Endodermal cell (in vitro differentiated cells): ENCODE measurements at regions not wholly inside any gene's neighbourhood (a gene's known extent, or its start where the extent isn't known, plus 50 kb on each side); places are given as distances from the start of the nearest gene placed in this dataset.

Experiments
- DNase-seq: peaks from one replicate; pipeline ENCODE4 v3.0.0-alpha.2; 2017
- H3K27ac ChIP-seq: 2 replicates; pipeline ENCODE4 v1.5.1; 2013; ENCODE audit warnings: mild to moderate bottlenecking, low read depth, low read length, moderate library complexity
- H3K27me3 ChIP-seq: 2 replicates; pipeline ENCODE4 v1.6.1; 2013; ENCODE audit warnings: mild to moderate bottlenecking, low read length, moderate library complexity; ENCODE audit not compliant: insufficient read depth, control insufficient read depth, poor library complexity, severe bottlenecking
- H3K36me3 ChIP-seq: 2 replicates; pipeline ENCODE4 v1.7.0; 2013; ENCODE audit warnings: mild to moderate bottlenecking, low read length, moderate library complexity; ENCODE audit not compliant: control insufficient read depth, insufficient read depth
- H3K4me1 ChIP-seq: one replicate; pipeline ENCODE4 v1.7.0; 2013; ENCODE audit warnings: low read length; ENCODE audit not compliant: control insufficient read depth, insufficient read depth
- H3K4me3 ChIP-seq: 2 replicates; pipeline ENCODE4 v1.5.1; 2013; ENCODE audit warnings: mild to moderate bottlenecking, low read length, moderate library complexity
- H3K9ac ChIP-seq: 2 replicates; pipeline ENCODE4 v1.6.1; 2013; ENCODE audit warnings: mild to moderate bottlenecking, low read length, moderate library complexity; ENCODE audit not compliant: poor library complexity, severe bottlenecking; ENCODE audit errors: extremely low read depth
- H3K9me3 ChIP-seq: 2 replicates; pipeline ENCODE4 v1.6.1; 2013; ENCODE audit warnings: mild to moderate bottlenecking, low read length, moderate library complexity; ENCODE audit not compliant: control insufficient read depth
- H3K27ac Mint-ChIP-seq: 2 replicates; pipeline ENCODE4 v1.8.0; 2020; ENCODE audit warnings: mixed read lengths
- H3K27me3 Mint-ChIP-seq: 2 replicates; pipeline ENCODE4 v1.8.0; 2021; ENCODE audit warnings: mild to moderate bottlenecking, mixed read lengths; ENCODE audit not compliant: insufficient read depth
- H3K36me3 Mint-ChIP-seq: 2 replicates; pipeline ENCODE4 v1.8.0; 2020; ENCODE audit warnings: low read depth, mixed read lengths
- H3K4me1 Mint-ChIP-seq: 2 replicates; pipeline ENCODE4 v1.8.0; 2020; ENCODE audit warnings: mixed read lengths
- H3K4me3 Mint-ChIP-seq: 2 replicates; pipeline ENCODE4 v1.8.0; 2020; ENCODE audit warnings: mild to moderate bottlenecking, moderate library complexity, mixed read lengths
- H3K9me3 Mint-ChIP-seq: 2 replicates; pipeline ENCODE4 v1.8.0; 2020; ENCODE audit warnings: mild to moderate bottlenecking, mixed read lengths
- CTCF ChIP-seq: fragments of 200-600 bp; sonication (generic); conservative IDR thresholded peaks from 2 replicates; pipeline ENCODE4 v1.5.0; 2021; ENCODE audit warnings: antibody characterized with exemption, mild to moderate bottlenecking
- WGBS, 2 experiments: methylation state at CpG; one replicate each; pipeline versions ENCODE4 v1.1.5 to v1.1.7; 2013; ENCODE audit warnings: missing lambda C conversion rate in 2 of 2, mixed read lengths in 1 of 2; ENCODE audit not compliant: insufficient coverage in 1 of 2, insufficient read length in 1 of 2; 5-methylcytosine and 5-hydroxymethylcytosine counted together

GRCh38 chr7:130932667-130933432 lies 198.8 kb upstream of the KLF14 start:
- Mint-ChIP-seq H3K27me3 (no peaks in the 10 kb centered on the region), H3K4me1 (no peaks in the 10 kb centered on the region), H3K9me3 (no peaks in the 10 kb centered on the region), H3K4me3 (no peak overlapping the region), H3K27ac (no peak overlapping the region), H3K36me3 (no peaks in the 10 kb centered on the region)
- TF ChIP-seq CTCF: no peak
- DNase-seq: no peak
- H3K4me1 ChIP-seq: no peaks in the 10 kb centered on the region
- no peak overlapping the region for H3K9ac ChIP-seq
- H3K4me3 ChIP-seq: no peak overlapping the region
- H3K36me3 ChIP-seq: no peaks in the 10 kb centered on the region
- H3K27me3 ChIP-seq: no peaks in the 10 kb centered on the region
- H3K9me3 ChIP-seq: no peaks in the 10 kb centered on the region
- WGBS, 2 experiments: 86% methylated on average over 8 to 11 of the region's 11 CpGs
- no peak overlapping the region for H3K27ac ChIP-seq

GRCh38 chr7:130933919-130934318 lies 199.9 kb upstream of the KLF14 start:
- Histone ChIP-seq H3K4me1 (no peaks in the 10 kb centered on the region), H3K4me3 (no peak overlapping the region), H3K27me3 (no peaks in the 10 kb centered on the region), H3K27ac (no peak overlapping the region), H3K9ac (no peak overlapping the region), H3K9me3 (no peaks in the 10 kb centered on the region), H3K36me3 (no peaks in the 10 kb centered on the region)
- TF ChIP-seq CTCF: no peak
- 96% methylated on average over 4 of the region's 4 CpGs; no CpG with 5 or more reads in 1 of the 2 experiments for WGBS, 2 experiments
- H3K36me3 Mint-ChIP-seq: no peaks in the 10 kb centered on the region
- H3K4me1 Mint-ChIP-seq: no peaks in the 10 kb centered on the region
- no peaks in the 10 kb centered on the region for H3K9me3 Mint-ChIP-seq
- no peak for DNase-seq
- no peaks in the 10 kb centered on the region for H3K27me3 Mint-ChIP-seq
- no peak overlapping the region for H3K4me3 Mint-ChIP-seq
- H3K27ac Mint-ChIP-seq: no peak overlapping the region

- Histone ChIP-seq H3K9me3 (no peaks in the 10 kb centered on the region), H3K36me3 (no peaks in the 10 kb centered on the region), H3K9ac (no peak overlapping the region), H3K27me3 (no peaks in the 10 kb centered on the region), H3K4me3 (no peak overlapping the region), H3K4me1 (no peaks in the 10 kb centered on the region), H3K27ac (no peak overlapping the region)
- no peak overlapping the region for H3K4me3 Mint-ChIP-seq
- no peak overlapping the region for H3K27ac Mint-ChIP-seq
- H3K9me3 Mint-ChIP-seq: no peaks in the 10 kb centered on the region
- H3K4me1 Mint-ChIP-seq: peaks cover 9% of the 10 kb centered on the region
- DNase-seq: no peak
- H3K36me3 Mint-ChIP-seq: no peaks in the 10 kb centered on the region
- no peak for TF ChIP-seq CTCF
- H3K27me3 Mint-ChIP-seq: no peaks in the 10 kb centered on the region
- 92 to 99% methylated on average over 9 to 11 of the region's 11 CpGs for WGBS, 2 experiments
Measured at GRCh38 chr7:130935564-130936157, 201.7 kb upstream of the KLF14 start.
